GM23338 (cell line): ENCODE measurements at regions not wholly inside any gene's neighbourhood (a gene's known extent, or its start where the extent isn't known, plus 50 kb on each side); places are given as distances from the start of the nearest gene placed in this dataset.

Experiments used
- ATAC-seq: fragments of 200-7000 bp; cut with Tn5 transposase; 3 replicates; pipeline ENCODE4 v1.9.1; 2020
- DNase-seq: peaks from one replicate; pipeline ENCODE4 v3.0.0-alpha.2; 2015; ENCODE audit warnings: low spot score
- H2AFZ ChIP-seq: fragments of 200-600 bp; sonication (generic); 2 replicates; pipeline ENCODE4 v1.8.0; 2016; ENCODE audit warnings: antibody characterized with exemption, mild to moderate bottlenecking, moderate library complexity
- H3F3A ChIP-seq: fragments of 200-600 bp; sonication (generic); replicated peaks from 2 replicates; pipeline ENCODE4 v1.8.0; 2017; ENCODE audit warnings: antibody characterized with exemption, mixed run types, low read depth
- H3K27ac ChIP-seq: fragments of 200-600 bp; sonication (generic); 2 replicates; pipeline ENCODE4 v1.6.1; 2016; ENCODE audit warnings: low read depth
- H3K27me3 ChIP-seq: fragments of 200-600 bp; sonication (generic); 2 replicates; pipeline ENCODE4 v1.8.0; 2016; ENCODE audit warnings: mild to moderate bottlenecking, mixed run types, moderate library complexity; ENCODE audit not compliant: insufficient read depth
- H3K36me3 ChIP-seq: fragments of 200-600 bp; sonication (generic); 2 replicates; pipeline ENCODE4 v1.8.0; 2016; ENCODE audit warnings: mild to moderate bottlenecking; ENCODE audit not compliant: insufficient read depth
- H3K4me1 ChIP-seq: fragments of 200-600 bp; sonication (generic); 2 replicates; pipeline ENCODE4 v1.8.0; 2016; ENCODE audit warnings: mild to moderate bottlenecking, moderate library complexity; ENCODE audit not compliant: insufficient read depth
- H3K4me2 ChIP-seq: fragments of 200-600 bp; sonication (generic); 2 replicates; pipeline ENCODE4 v1.7.1; 2017; ENCODE audit warnings: mixed run types
- H3K4me3 ChIP-seq: fragments of 200-600 bp; sonication (generic); 2 replicates; pipeline ENCODE4 v1.6.1; 2016; ENCODE audit warnings: mixed run types
- H3K79me2 ChIP-seq: fragments of 200-600 bp; sonication (generic); replicated peaks from 2 replicates; pipeline ENCODE4 v1.8.0; 2017; ENCODE audit warnings: mild to moderate bottlenecking; ENCODE audit not compliant: insufficient read depth
- H3K9me2 ChIP-seq: fragments of 200-600 bp; sonication (generic); 2 replicates; pipeline ENCODE4 v1.8.0; 2017; ENCODE audit not compliant: insufficient read depth
- H4K20me1 ChIP-seq: fragments of 200-600 bp; sonication (generic); replicated peaks from 2 replicates; pipeline ENCODE4 v1.8.0; 2017; ENCODE audit warnings: mild to moderate bottlenecking; ENCODE audit not compliant: insufficient read depth
- H3K27ac Mint-ChIP-seq: 2 replicates; pipeline ENCODE4 v1.8.0; 2020; ENCODE audit warnings: inconsistent platforms, mild to moderate bottlenecking, moderate library complexity, mixed read lengths
- H3K27me3 Mint-ChIP-seq: 3 replicates; pipeline ENCODE4 v1.8.0; 2022; ENCODE audit warnings: low read depth, mild to moderate bottlenecking, moderate library complexity, mixed read lengths, inconsistent platforms; ENCODE audit not compliant: insufficient read depth, poor library complexity
- H3K36me3 Mint-ChIP-seq: 3 replicates; pipeline ENCODE4 v1.8.0; 2021; ENCODE audit warnings: low read depth, mild to moderate bottlenecking, inconsistent platforms, moderate library complexity, mixed read lengths
- H3K4me1 Mint-ChIP-seq: 3 replicates; pipeline ENCODE4 v1.8.0; 2020; ENCODE audit warnings: mild to moderate bottlenecking, inconsistent platforms, mixed read lengths
- H3K4me3 Mint-ChIP-seq: 3 replicates; pipeline ENCODE4 v1.8.0; 2021; ENCODE audit warnings: moderate library complexity, mild to moderate bottlenecking, inconsistent platforms, mixed read lengths
- H3K9me3 Mint-ChIP-seq: 3 replicates; pipeline ENCODE4 v1.8.0; 2020; ENCODE audit warnings: moderate library complexity, mild to moderate bottlenecking, inconsistent platforms, mixed read lengths
- CREB1 ChIP-seq: fragments of 250-450 bp; sonication (Bioruptor Pico); IDR thresholded peaks from 2 replicates; pipeline ENCODE4 v1.5.0; 2020; ENCODE audit warnings: low read depth, mild to moderate bottlenecking, moderate library complexity
- ETS1 ChIP-seq: IDR thresholded peaks from 2 replicates; pipeline ENCODE4 v1.6.1; 2016; ENCODE audit warnings: antibody characterized with exemption
- EZH2phosphoT487 ChIP-seq: fragments of 200-600 bp; sonication (generic); IDR thresholded peaks from one replicate; pipeline ENCODE4 v1.8.1; 2018; ENCODE audit warnings: antibody characterized with exemption; ENCODE audit not compliant: unreplicated experiment
- JUNB ChIP-seq: IDR thresholded peaks from one replicate; pipeline ENCODE4 v1.6.1; 2016; ENCODE audit warnings: antibody characterized with exemption; ENCODE audit not compliant: unreplicated experiment
- NANOG ChIP-seq: IDR thresholded peaks from 2 replicates; pipeline ENCODE4 v1.6.1; 2016; ENCODE audit warnings: antibody characterized with exemption, borderline replicate concordance
- POLR2AphosphoS5 ChIP-seq: IDR thresholded peaks from 2 replicates; pipeline ENCODE4 v1.6.1; 2016; ENCODE audit warnings: antibody characterized with exemption, low read depth
- REST ChIP-seq: IDR thresholded peaks from one replicate; pipeline ENCODE4 v1.6.1; 2018; ENCODE audit warnings: antibody characterized with exemption; ENCODE audit not compliant: unreplicated experiment
- STAT1 ChIP-seq: IDR thresholded peaks from one replicate; pipeline ENCODE4 v1.6.1; 2016; ENCODE audit warnings: antibody characterized with exemption; ENCODE audit not compliant: unreplicated experiment
- ZNF114 ChIP-seq: fragments of 250-450 bp; sonication (Bioruptor Pico); IDR thresholded peaks from 2 replicates; pipeline ENCODE4 v1.5.0; 2020; ENCODE audit warnings: mild to moderate bottlenecking, moderate library complexity
- ZNF331 ChIP-seq: fragments of 250-450 bp; sonication (Bioruptor Pico); IDR thresholded peaks from 2 replicates; pipeline ENCODE4 v1.5.0; 2020; ENCODE audit warnings: low read depth, mild to moderate bottlenecking, moderate library complexity
- ZNF462 ChIP-seq: fragments of 250-450 bp; sonication (Bioruptor Pico); IDR thresholded peaks from 2 replicates; pipeline ENCODE4 v1.5.0; 2020; ENCODE audit warnings: mild to moderate bottlenecking, moderate library complexity

GRCh38 chr15:96612917-96613316 is 282.4 kb downstream of the NR2F2 start (continued):
- TF ChIP-seq REST (no peak), NANOG (no peak), ZNF331 (CRISPR knock-in tag) (no peak), POLR2AphosphoS5 (no peak), ZNF114 (CRISPR knock-in tag) (no peak), EZH2phosphoT487 (no peak), JUNB (no peak), STAT1 (no peak), CREB1 (no peak)

- H2AFZ ChIP-seq: no peak overlapping the region
- peaks cover 19% of the 10 kb centered on the region for H3K4me1 ChIP-seq
- Mint-ChIP-seq H3K4me1 (peaks cover 18% of the 10 kb centered on the region; the same call in 2 of the 3 replicates), H3K9me3 (peaks cover 7% of the 10 kb centered on the region; the same call in 2 of the 3 replicates), H3K27ac (peak overlapping the region; percentile 56; the same call in 1 of the 2 replicates), H3K27me3 (no peaks in the 10 kb centered on the region), H3K36me3 (peaks cover 5% of the 10 kb centered on the region; the same call in 2 of the 3 replicates), H3K4me3 (no peak overlapping the region)
- DNase-seq: peak; percentile 59
- H3K27ac ChIP-seq: no peak overlapping the region
- no peaks in the 10 kb centered on the region for H3K36me3 ChIP-seq
- ATAC-seq: peak; percentile 81
- H3K4me3 ChIP-seq: no peak overlapping the region
- H4K20me1 ChIP-seq: no peaks in the 10 kb centered on the region
- no peaks in the 10 kb centered on the region for H3K79me2 ChIP-seq
- no peaks in the 10 kb centered on the region for H3K9me2 ChIP-seq
- H3K27me3 ChIP-seq: no peaks in the 10 kb centered on the region
- no peaks in the 10 kb centered on the region for H3F3A ChIP-seq
- no peak overlapping the region; the same call in 1 of the 2 replicates for H3K4me2 ChIP-seq
- TF ChIP-seq EZH2phosphoT487 (no peak), ZNF462 (no peak), JUNB (no peak), REST (no peak), NANOG (no peak), POLR2AphosphoS5 (no peak), ZNF331 (CRISPR knock-in tag) (no peak), ETS1 (no peak), CREB1 (no peak)
These were observed 288.7 kb downstream of the NR2F2 start for GRCh38 chr15:96619174-96619573.
